ENCODE measurements at regions not wholly inside any gene's neighbourhood (a gene's known extent, or its start where the extent isn't known, plus 50 kb on each side); places are given as distances from the start of the nearest gene placed in this dataset.

DNA sequence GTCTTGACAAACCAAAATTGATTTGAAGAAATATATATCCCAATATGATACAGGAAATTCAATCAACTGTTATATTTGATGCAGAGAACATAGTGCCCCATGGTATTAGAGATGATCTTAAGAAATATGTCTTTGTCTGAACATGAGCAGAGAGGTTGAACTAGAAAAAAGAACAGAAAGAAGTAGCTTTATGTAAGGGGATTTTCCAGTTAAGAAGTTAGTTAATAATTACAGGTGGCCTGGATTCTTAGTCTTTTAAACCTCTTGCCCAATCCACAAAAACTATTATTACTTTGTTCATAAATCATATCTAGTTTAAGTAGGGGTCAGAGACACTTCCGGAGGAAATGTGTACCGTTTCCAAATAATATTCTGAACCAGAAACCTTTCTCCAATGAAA lies 1186.7 kb upstream of the EPHA6 start:
- TF ChIP-seq, protein P1, sequence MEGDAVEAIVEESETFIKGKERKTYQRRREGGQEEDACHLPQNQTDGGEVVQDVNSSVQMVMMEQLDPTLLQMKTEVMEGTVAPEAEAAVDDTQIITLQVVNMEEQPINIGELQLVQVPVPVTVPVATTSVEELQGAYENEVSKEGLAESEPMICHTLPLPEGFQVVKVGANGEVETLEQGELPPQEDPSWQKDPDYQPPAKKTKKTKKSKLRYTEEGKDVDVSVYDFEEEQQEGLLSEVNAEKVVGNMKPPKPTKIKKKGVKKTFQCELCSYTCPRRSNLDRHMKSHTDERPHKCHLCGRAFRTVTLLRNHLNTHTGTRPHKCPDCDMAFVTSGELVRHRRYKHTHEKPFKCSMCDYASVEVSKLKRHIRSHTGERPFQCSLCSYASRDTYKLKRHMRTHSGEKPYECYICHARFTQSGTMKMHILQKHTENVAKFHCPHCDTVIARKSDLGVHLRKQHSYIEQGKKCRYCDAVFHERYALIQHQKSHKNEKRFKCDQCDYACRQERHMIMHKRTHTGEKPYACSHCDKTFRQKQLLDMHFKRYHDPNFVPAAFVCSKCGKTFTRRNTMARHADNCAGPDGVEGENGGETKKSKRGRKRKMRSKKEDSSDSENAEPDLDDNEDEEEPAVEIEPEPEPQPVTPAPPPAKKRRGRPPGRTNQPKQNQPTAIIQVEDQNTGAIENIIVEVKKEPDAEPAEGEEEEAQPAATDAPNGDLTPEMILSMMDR (IDR thresholded peaks at IDR 0.05; ENCODE audit: extremely low read depth, low read depth, low read length), result no peak
- H3K27ac ChIP-seq (ENCODE audit: low read depth, low read length), result no peak overlapping the region

DNA sequence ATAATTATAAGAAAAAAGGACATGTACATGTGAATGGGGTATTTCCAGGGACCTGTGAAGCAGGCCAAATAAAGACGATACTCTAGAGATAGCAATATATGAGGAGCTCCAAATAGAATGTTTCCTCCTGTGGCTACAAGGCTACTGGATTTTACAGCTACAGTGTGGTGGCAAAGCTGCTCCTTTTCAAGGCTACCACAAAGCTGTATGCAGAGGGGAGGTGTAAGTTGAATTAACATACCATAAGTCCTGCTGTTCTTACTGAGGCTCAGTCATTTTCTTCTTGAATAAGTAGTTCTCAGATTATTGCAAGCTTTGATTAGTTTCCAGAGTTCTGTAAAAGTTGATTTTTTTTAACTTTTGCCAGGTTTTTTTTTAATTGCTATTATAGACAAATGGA lies 1184.6 kb upstream of the EPHA6 start:
- Histone ChIP-seq H3K4me3 (ENCODE audit: insufficient read depth, low read length) (no peak overlapping the region), H3K27ac (ENCODE audit: low read depth, low read length) (no peak overlapping the region), H3K36me3 (ENCODE audit: insufficient read depth, low read length) (no peaks in the 10 kb centered on the region), H3K79me2 (ENCODE audit: insufficient read depth, low read length) (no peaks in the 10 kb centered on the region), H3K4me2 (ENCODE audit: insufficient read depth, low read length) (no peak overlapping the region), H3K9me3 (ENCODE audit: low read depth, low read length) (no peaks in the 10 kb centered on the region), H4K20me1 (ENCODE audit: insufficient read depth, low read length) (no peaks in the 10 kb centered on the region), H3K27me3 (ENCODE audit: insufficient read depth, low read length) (no peaks in the 10 kb centered on the region), H3K4me1 (ENCODE audit: insufficient read depth, low read length) (no peaks in the 10 kb centered on the region), H2AFZ (ENCODE audit: low read length) (no peak overlapping the region)
- DNase-seq (ENCODE audit: insufficient read length, low spot score, missing footprints), result no peak
- TF ChIP-seq, protein P1 (IDR thresholded peaks at IDR 0.05; ENCODE audit: extremely low read depth, low read depth, low read length), result no peak

More for the DNA sequence above, 1186.7 kb upstream of the EPHA6 start:
- H3K79me2 ChIP-seq (ENCODE audit: insufficient read depth, low read length), result no peaks in the 10 kb centered on the region
- no peaks in the 10 kb centered on the region for H3K27me3 ChIP-seq (ENCODE audit: insufficient read depth, low read length)
- H3K4me2 ChIP-seq (ENCODE audit: insufficient read depth, low read length), result no peak overlapping the region
- DNase-seq (ENCODE audit: insufficient read length, low spot score, missing footprints), result no peak
- H3K36me3 ChIP-seq (ENCODE audit: insufficient read depth, low read length), result no peaks in the 10 kb centered on the region
- H2AFZ ChIP-seq (ENCODE audit: low read length), result no peak overlapping the region
- no peak overlapping the region for H3K4me3 ChIP-seq (ENCODE audit: insufficient read depth, low read length)
- H4K20me1 ChIP-seq (ENCODE audit: insufficient read depth, low read length), result no peaks in the 10 kb centered on the region
- H3K4me1 ChIP-seq (ENCODE audit: insufficient read depth, low read length), result no peaks in the 10 kb centered on the region
- no peaks in the 10 kb centered on the region for H3K9me3 ChIP-seq (ENCODE audit: low read depth, low read length)

DNA sequence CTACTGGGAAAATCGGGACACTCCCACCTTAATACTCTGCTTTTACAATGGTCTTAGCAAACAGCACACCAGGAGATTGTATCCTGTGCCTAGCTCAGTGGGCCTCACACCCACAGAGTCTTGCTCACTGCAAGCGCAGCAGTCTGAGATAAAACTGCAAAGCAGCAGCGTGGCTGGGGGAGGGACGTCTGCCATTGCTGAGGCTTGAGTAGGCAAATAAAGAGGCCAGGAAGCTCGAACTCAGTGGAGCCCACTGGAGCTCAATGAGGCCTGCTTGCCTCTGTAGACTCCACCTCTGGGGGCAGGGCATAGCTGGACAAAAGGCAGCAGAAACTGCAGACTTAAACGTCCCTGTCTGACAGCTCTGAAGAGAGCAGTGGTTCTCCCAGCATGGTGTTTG lies 1169.1 kb upstream of the EPHA6 start:
- Histone ChIP-seq H2AFZ (ENCODE audit: low read length) (no peak overlapping the region), H3K9me3 (ENCODE audit: low read depth, low read length) (peaks cover 2% of the 10 kb centered on the region), H3K27ac (ENCODE audit: low read depth, low read length) (no peak overlapping the region), H3K4me3 (ENCODE audit: insufficient read depth, low read length) (no peak overlapping the region), H3K79me2 (ENCODE audit: insufficient read depth, low read length) (no peaks in the 10 kb centered on the region), H3K27me3 (ENCODE audit: insufficient read depth, low read length) (no peaks in the 10 kb centered on the region), H3K4me2 (ENCODE audit: insufficient read depth, low read length) (no peak overlapping the region), H4K20me1 (ENCODE audit: insufficient read depth, low read length) (no peaks in the 10 kb centered on the region), H3K4me1 (ENCODE audit: insufficient read depth, low read length) (no peaks in the 10 kb centered on the region), H3K36me3 (ENCODE audit: insufficient read depth, low read length) (no peaks in the 10 kb centered on the region)
- DNase-seq (ENCODE audit: insufficient read length, low spot score, missing footprints), result no peak
- TF ChIP-seq, protein P1 (IDR thresholded peaks at IDR 0.05; ENCODE audit: extremely low read depth, low read depth, low read length), result no peak

DNA sequence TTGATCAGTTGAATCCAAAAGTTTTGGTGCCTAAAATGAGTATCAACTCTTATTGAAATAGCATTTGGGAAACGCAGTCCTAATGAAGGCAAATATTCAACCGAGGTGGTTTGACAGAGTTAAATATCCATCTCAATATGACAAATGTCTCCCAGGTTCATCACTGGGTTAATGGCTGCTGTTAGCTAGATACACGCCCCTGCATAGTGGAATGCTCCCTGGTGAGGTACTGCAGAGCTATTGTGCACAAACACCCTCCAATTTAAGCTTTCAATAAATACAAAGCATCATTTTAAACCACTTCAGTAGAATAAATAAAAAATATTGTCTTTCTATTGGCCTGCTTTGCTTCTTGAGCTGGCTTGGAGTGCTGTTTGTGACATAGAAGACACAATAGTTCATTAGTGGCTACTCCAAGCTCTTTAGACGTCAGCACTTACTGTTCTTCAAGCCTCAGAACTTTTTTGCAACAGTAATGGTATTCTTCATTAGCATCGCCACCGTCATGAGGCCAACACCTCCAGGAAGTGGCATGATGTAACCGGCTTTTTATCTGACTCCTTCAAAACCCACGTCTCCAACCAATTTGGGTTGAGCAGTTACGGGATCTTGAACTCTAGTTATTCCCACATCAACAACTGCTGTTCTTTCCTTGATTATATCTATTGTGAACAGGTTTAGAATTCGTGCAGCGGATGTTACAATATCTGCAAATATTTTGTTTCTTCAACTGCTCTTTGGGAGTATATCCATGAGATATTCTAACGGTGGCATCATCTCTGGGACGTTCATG lies 1159.6 kb upstream of the EPHA6 start:
- Histone ChIP-seq H3K9me3 (ENCODE audit: low read depth, low read length) (no peaks in the 10 kb centered on the region), H2AFZ (ENCODE audit: low read length) (no peak overlapping the region), H3K36me3 (ENCODE audit: insufficient read depth, low read length) (no peaks in the 10 kb centered on the region), H3K27me3 (ENCODE audit: insufficient read depth, low read length) (no peaks in the 10 kb centered on the region), H3K79me2 (ENCODE audit: insufficient read depth, low read length) (no peaks in the 10 kb centered on the region), H3K4me2 (ENCODE audit: insufficient read depth, low read length) (no peak overlapping the region), H3K4me3 (ENCODE audit: insufficient read depth, low read length) (no peak overlapping the region), H3K4me1 (ENCODE audit: insufficient read depth, low read length) (no peaks in the 10 kb centered on the region), H3K27ac (ENCODE audit: low read depth, low read length) (no peak overlapping the region), H4K20me1 (ENCODE audit: insufficient read depth, low read length) (no peaks in the 10 kb centered on the region)
- no peak for DNase-seq (ENCODE audit: insufficient read length, low spot score, missing footprints)
- TF ChIP-seq, protein P1 (IDR thresholded peaks at IDR 0.05; ENCODE audit: extremely low read depth, low read depth, low read length), result no peak

Data from osteoblast (primary cell).